ENCODE measurements at regions not wholly inside any gene's neighbourhood (a gene's known extent, or its start where the extent isn't known, plus 50 kb on each side); places are given as distances from the start of the nearest gene placed in this dataset.

GRCh38 chr13:59263531-59263930 is 900.2 kb downstream of the DIAPH3 start (continued):
- TF ChIP-seq EZH2 (IDR thresholded peaks at IDR 0.05; ENCODE audit: borderline replicate concordance, insufficient read depth, low read length, poor library complexity, severe bottlenecking) (no peak), TAF1 (IDR thresholded peaks at IDR 0.05; ENCODE audit: low read depth) (no peak), POLR2AphosphoS5 (IDR thresholded peaks at IDR 0.05) (no peak), SMC3 (conservative IDR thresholded peaks at IDR 0.05; ENCODE audit: poor library complexity) (no peak)

- Histone ChIP-seq H4K20me1 (ENCODE audit: insufficient read depth) (no peaks in the 10 kb centered on the region), H3K27ac (ENCODE audit: low read length) (no peak overlapping the region), H3K4me2 (ENCODE audit: low read length) (no peak overlapping the region), H3F3A (ENCODE audit: insufficient read depth, low read length, poor library complexity, severe bottlenecking) (no peaks in the 10 kb centered on the region), H3K79me2 (replicated peaks; ENCODE audit: insufficient read depth, low read length) (no peaks in the 10 kb centered on the region), H2AFZ (ENCODE audit: low read depth, low read length) (no peak overlapping the region), H3K9me2 (ENCODE audit: insufficient read depth, low read length) (no peaks in the 10 kb centered on the region), H3K36me3 (ENCODE audit: insufficient read depth, low read length) (no peaks in the 10 kb centered on the region), H3K4me3 (ENCODE audit: low read length) (no peak overlapping the region), H3K9ac (ENCODE audit: low read length) (no peak overlapping the region), H3K9me3 (ENCODE audit: low read length) (no peaks in the 10 kb centered on the region), H3K27me3 (ENCODE audit: insufficient read depth, low read depth, low read length) (no peaks in the 10 kb centered on the region)
- TF ChIP-seq EP300 (conservative IDR thresholded peaks at IDR 0.05; ENCODE audit: poor library complexity, severe bottlenecking), result no peak
- TF ChIP-seq SMC3 (conservative IDR thresholded peaks at IDR 0.05; ENCODE audit: poor library complexity), result no peak
- no peak for TF ChIP-seq MXI1 (conservative IDR thresholded peaks at IDR 0.05; ENCODE audit: poor library complexity, severe bottlenecking)
- no peak for TF ChIP-seq RAD21 (conservative IDR thresholded peaks at IDR 0.05)
- no peak for TF ChIP-seq POLR2AphosphoS5 (IDR thresholded peaks at IDR 0.05)
- TF ChIP-seq, protein P1, sequence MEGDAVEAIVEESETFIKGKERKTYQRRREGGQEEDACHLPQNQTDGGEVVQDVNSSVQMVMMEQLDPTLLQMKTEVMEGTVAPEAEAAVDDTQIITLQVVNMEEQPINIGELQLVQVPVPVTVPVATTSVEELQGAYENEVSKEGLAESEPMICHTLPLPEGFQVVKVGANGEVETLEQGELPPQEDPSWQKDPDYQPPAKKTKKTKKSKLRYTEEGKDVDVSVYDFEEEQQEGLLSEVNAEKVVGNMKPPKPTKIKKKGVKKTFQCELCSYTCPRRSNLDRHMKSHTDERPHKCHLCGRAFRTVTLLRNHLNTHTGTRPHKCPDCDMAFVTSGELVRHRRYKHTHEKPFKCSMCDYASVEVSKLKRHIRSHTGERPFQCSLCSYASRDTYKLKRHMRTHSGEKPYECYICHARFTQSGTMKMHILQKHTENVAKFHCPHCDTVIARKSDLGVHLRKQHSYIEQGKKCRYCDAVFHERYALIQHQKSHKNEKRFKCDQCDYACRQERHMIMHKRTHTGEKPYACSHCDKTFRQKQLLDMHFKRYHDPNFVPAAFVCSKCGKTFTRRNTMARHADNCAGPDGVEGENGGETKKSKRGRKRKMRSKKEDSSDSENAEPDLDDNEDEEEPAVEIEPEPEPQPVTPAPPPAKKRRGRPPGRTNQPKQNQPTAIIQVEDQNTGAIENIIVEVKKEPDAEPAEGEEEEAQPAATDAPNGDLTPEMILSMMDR (IDR thresholded peaks at IDR 0.05; ENCODE audit: poor library complexity, severe bottlenecking), result no peak
- TF ChIP-seq TAF1 (IDR thresholded peaks at IDR 0.05; ENCODE audit: low read depth), result no peak
- no peak for TF ChIP-seq EZH2 (IDR thresholded peaks at IDR 0.05; ENCODE audit: borderline replicate concordance, insufficient read depth, low read length, poor library complexity, severe bottlenecking)
- no peak for TF ChIP-seq REST (IDR thresholded peaks at IDR 0.05; ENCODE audit: borderline replicate concordance)
Observed at GRCh38 chr13:59266478-59267063, 897.2 kb downstream of the DIAPH3 start.

DNA sequence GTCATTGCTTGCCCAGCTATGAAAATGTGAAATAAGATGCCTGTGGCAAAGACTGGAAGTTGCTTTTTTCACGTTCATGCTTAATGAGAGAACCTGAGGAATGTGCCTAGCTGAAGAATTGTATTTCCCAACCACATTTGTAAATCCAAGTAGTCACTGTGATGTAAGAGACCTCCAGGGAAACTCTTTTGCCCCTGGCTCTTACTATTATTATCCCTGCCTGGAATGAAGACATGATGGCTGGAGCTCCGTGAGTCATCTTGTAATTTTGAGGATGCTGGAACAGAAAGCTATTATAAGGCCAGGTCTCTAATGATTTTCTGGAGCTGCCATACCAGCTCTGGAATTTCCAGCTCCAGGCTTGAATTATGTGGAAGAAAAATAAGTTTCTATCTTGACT is 894.3 kb downstream of the DIAPH3 start:
- H3F3A ChIP-seq (ENCODE audit: insufficient read depth, low read length, poor library complexity, severe bottlenecking), result no peaks in the 10 kb centered on the region
- no peaks in the 10 kb centered on the region for H3K36me3 ChIP-seq (ENCODE audit: insufficient read depth, low read length)
- no peak overlapping the region for H3K27ac ChIP-seq (ENCODE audit: low read length)
- H4K20me1 ChIP-seq (ENCODE audit: insufficient read depth), result no peaks in the 10 kb centered on the region
- H3K9ac ChIP-seq (ENCODE audit: low read length), result no peak overlapping the region
- no peaks in the 10 kb centered on the region for H3K27me3 ChIP-seq (ENCODE audit: insufficient read depth, low read depth, low read length)
- no peaks in the 10 kb centered on the region for H3K9me3 ChIP-seq (ENCODE audit: low read length)
- H3K4me2 ChIP-seq (ENCODE audit: low read length), result no peak overlapping the region
- H2AFZ ChIP-seq (ENCODE audit: low read depth, low read length), result no peak overlapping the region
- no peak for TF ChIP-seq TAF1 (IDR thresholded peaks at IDR 0.05; ENCODE audit: low read depth)
- no peak for TF ChIP-seq EZH2 (IDR thresholded peaks at IDR 0.05; ENCODE audit: borderline replicate concordance, insufficient read depth, low read length, poor library complexity, severe bottlenecking)
- no peak for TF ChIP-seq SMC3 (conservative IDR thresholded peaks at IDR 0.05; ENCODE audit: poor library complexity)
- TF ChIP-seq MXI1 (conservative IDR thresholded peaks at IDR 0.05; ENCODE audit: poor library complexity, severe bottlenecking), result no peak
- TF ChIP-seq REST (IDR thresholded peaks at IDR 0.05; ENCODE audit: borderline replicate concordance), result no peak
- TF ChIP-seq POLR2AphosphoS5 (IDR thresholded peaks at IDR 0.05), result no peak
- TF ChIP-seq RAD21 (conservative IDR thresholded peaks at IDR 0.05), result no peak
- TF ChIP-seq, protein P1 (IDR thresholded peaks at IDR 0.05; ENCODE audit: poor library complexity, severe bottlenecking), result no peak
- no peak for TF ChIP-seq EP300 (conservative IDR thresholded peaks at IDR 0.05; ENCODE audit: poor library complexity, severe bottlenecking)
- no peaks in the 10 kb centered on the region for H3K79me2 ChIP-seq (replicated peaks; ENCODE audit: insufficient read depth, low read length)
- no peak overlapping the region for H3K4me3 ChIP-seq (ENCODE audit: low read length)
- no peaks in the 10 kb centered on the region for H3K9me2 ChIP-seq (ENCODE audit: insufficient read depth, low read length)
